Esophagus squamous epithelium (tissue), 4 donors: ENCODE measurements at regions not wholly inside any gene's neighbourhood (a gene's known extent, or its start where the extent isn't known, plus 50 kb on each side); places are given as distances from the start of the nearest gene placed in this dataset.

Experiments
- CTCF ChIP-seq, 6 experiments: fragments of 450-650 bp in 4 of 6; fragments of 200-600 bp in 2 of 6; sonication (generic) in 2 of 6; IDR thresholded peaks; one replicate each; pipeline ENCODE4 v1.5.1; 2016 to 2019; ENCODE audit warnings: antibody characterized with exemption in 6 of 6, mild to moderate bottlenecking in 4 of 6, moderate library complexity in 4 of 6
- POLR2A ChIP-seq, 4 donors: fragments of 450-650 bp; IDR thresholded peaks; one replicate each; pipeline ENCODE4 v1.6.1; 2017; ENCODE audit warnings: antibody characterized with exemption in 4 of 4, mild to moderate bottlenecking in 4 of 4, moderate library complexity in 3 of 4

- TF ChIP-seq CTCF (IDR thresholded peaks at IDR 0.05) (no peak), POLR2A (IDR thresholded peaks at IDR 0.05) (no peak)
These were observed 280.0 kb upstream of the SOX2 start for GRCh38 chr3:181431748-181432147.
